Neural progenitor cell (in vitro differentiated cells): ENCODE measurements at regions not wholly inside any gene's neighbourhood (a gene's known extent, or its start where the extent isn't known, plus 50 kb on each side); places are given as distances from the start of the nearest gene placed in this dataset.

ENCODE experiments used
- CTCF ChIP-seq: fragments of 200-600 bp; sonication (generic); IDR thresholded peaks from 2 replicates; pipeline ENCODE4 v1.5.1; 2017; ENCODE audit warnings: antibody characterized with exemption, mild to moderate bottlenecking
- EZH2 ChIP-seq: fragments of 200-600 bp; sonication (generic); IDR thresholded peaks from 2 replicates; pipeline ENCODE4 v1.6.1; 2017; ENCODE audit warnings: antibody characterized with exemption, mild to moderate bottlenecking, moderate library complexity

- TF ChIP-seq EZH2 (no peak), CTCF (no peak)
Observed at GRCh38 chr17:77346765-77347164, 206.0 kb downstream of the SEC14L1 start.
